Osteoblast (primary cell): ENCODE measurements at regions not wholly inside any gene's neighbourhood (a gene's known extent, or its start where the extent isn't known, plus 50 kb on each side); places are given as distances from the start of the nearest gene placed in this dataset.

ENCODE experiments used
- DNase-seq: peaks from one replicate; pipeline ENCODE4 v3.0.0; 2011; ENCODE audit warnings: low spot score, mixed read lengths; ENCODE audit not compliant: insufficient read length; ENCODE audit errors: missing footprints
- H2AFZ ChIP-seq: 2 replicates; pipeline ENCODE4 v1.6.0; 2011; ENCODE audit warnings: mild to moderate bottlenecking, low read length
- H3K27ac ChIP-seq: 2 replicates; pipeline ENCODE4 v1.5.1; 2011; ENCODE audit warnings: mild to moderate bottlenecking, low read depth, low read length, moderate library complexity
- H3K27me3 ChIP-seq: 2 replicates; pipeline ENCODE4 v1.6.0; 2012; ENCODE audit warnings: mild to moderate bottlenecking, control low read depth, inconsistent platforms, low read length, moderate library complexity; ENCODE audit not compliant: insufficient read depth
- H3K36me3 ChIP-seq: 2 replicates; pipeline ENCODE4 v1.5.1; 2011; ENCODE audit warnings: mild to moderate bottlenecking, low read length, control low read depth, moderate library complexity; ENCODE audit not compliant: insufficient read depth
- H3K4me1 ChIP-seq: 2 replicates; pipeline ENCODE4 v1.5.1; 2011; ENCODE audit warnings: mild to moderate bottlenecking, low read length, control low read depth, moderate library complexity; ENCODE audit not compliant: insufficient read depth
- H3K4me2 ChIP-seq: 2 replicates; pipeline ENCODE4 v1.6.0; 2011; ENCODE audit warnings: mild to moderate bottlenecking, low read length; ENCODE audit not compliant: insufficient read depth
- H3K4me3 ChIP-seq: fragments of 200-600 bp; sonication (generic); 3 replicates; pipeline ENCODE4 v1.5.1; 2012; ENCODE audit warnings: mild to moderate bottlenecking, low read length, inconsistent platforms; ENCODE audit not compliant: insufficient read depth
- H3K79me2 ChIP-seq: 2 replicates; pipeline ENCODE4 v1.6.0; 2012; ENCODE audit warnings: mild to moderate bottlenecking, low read length, control low read depth, inconsistent platforms; ENCODE audit not compliant: insufficient read depth
- H3K9me3 ChIP-seq: 2 replicates; pipeline ENCODE4 v1.5.1; 2011; ENCODE audit warnings: low read depth, low read length, control low read depth
- H4K20me1 ChIP-seq: 2 replicates; pipeline ENCODE4 v1.6.0; 2012; ENCODE audit warnings: mild to moderate bottlenecking, low read length, control low read depth; ENCODE audit not compliant: insufficient read depth
- CTCF ChIP-seq: IDR thresholded peaks from 2 replicates; pipeline ENCODE4 v1.5.1; 2011; ENCODE audit warnings: mild to moderate bottlenecking, low read depth, low read length, moderate library complexity; ENCODE audit errors: extremely low read depth

- Histone ChIP-seq H3K4me2 (no peak overlapping the region), H3K79me2 (no peaks in the 10 kb centered on the region)
- TF ChIP-seq CTCF: no peak
Measured at GRCh38 chr10:78902815-78903214, 166.0 kb upstream of the ZMIZ1 start.

GRCh38 chr10:78903341-78903940, 165.3 kb upstream of the ZMIZ1 start:
- Histone ChIP-seq H3K27ac (no peak overlapping the region), H3K4me2 (no peak overlapping the region), H3K27me3 (peaks cover 8% of the 10 kb centered on the region), H3K9me3 (no peaks in the 10 kb centered on the region), H3K36me3 (no peaks in the 10 kb centered on the region), H3K79me2 (no peaks in the 10 kb centered on the region), H3K4me3 (no peak overlapping the region), H4K20me1 (no peaks in the 10 kb centered on the region), H2AFZ (no peak overlapping the region), H3K4me1 (no peaks in the 10 kb centered on the region)
- DNase-seq: no peak
- TF ChIP-seq CTCF: no peak

More at GRCh38 chr10:78902815-78903214, 166.0 kb upstream of the ZMIZ1 start:
- Histone ChIP-seq H3K4me3 (no peak overlapping the region), H3K36me3 (no peaks in the 10 kb centered on the region), H3K27ac (no peak overlapping the region), H3K9me3 (no peaks in the 10 kb centered on the region), H2AFZ (no peak overlapping the region), H3K27me3 (peaks cover 8% of the 10 kb centered on the region), H3K4me1 (no peaks in the 10 kb centered on the region), H4K20me1 (no peaks in the 10 kb centered on the region)
- no peak for DNase-seq

GRCh38 chr10:78904196-78904595, 164.6 kb upstream of the ZMIZ1 start:
- H3K9me3 ChIP-seq: no peaks in the 10 kb centered on the region
- no peak overlapping the region for H2AFZ ChIP-seq
- no peaks in the 10 kb centered on the region for H3K79me2 ChIP-seq
- H3K4me3 ChIP-seq: no peak overlapping the region
- H3K27me3 ChIP-seq: peaks cover 15% of the 10 kb centered on the region
- H3K27ac ChIP-seq: no peak overlapping the region
- no peaks in the 10 kb centered on the region for H4K20me1 ChIP-seq
- DNase-seq: no peak
- no peaks in the 10 kb centered on the region for H3K4me1 ChIP-seq
- no peak for TF ChIP-seq CTCF
- no peak overlapping the region for H3K4me2 ChIP-seq
- H3K36me3 ChIP-seq: no peaks in the 10 kb centered on the region

- no peak overlapping the region for H3K27ac ChIP-seq
Measured at GRCh38 chr10:78905015-78905956, 163.5 kb upstream of the ZMIZ1 start.

More at GRCh38 chr10:78905015-78905956, 163.5 kb upstream of the ZMIZ1 start:
- Histone ChIP-seq H3K36me3 (no peaks in the 10 kb centered on the region), H3K4me3 (no peak overlapping the region), H3K4me1 (no peaks in the 10 kb centered on the region), H4K20me1 (no peaks in the 10 kb centered on the region), H3K27me3 (peaks cover 20% of the 10 kb centered on the region), H3K4me2 (no peak overlapping the region), H3K79me2 (no peaks in the 10 kb centered on the region), H3K9me3 (no peaks in the 10 kb centered on the region), H2AFZ (no peak overlapping the region)
- DNase-seq: no peak
- TF ChIP-seq CTCF: no peak
